A549 (cell line): ENCODE measurements at regions not wholly inside any gene's neighbourhood (a gene's known extent, or its start where the extent isn't known, plus 50 kb on each side); places are given as distances from the start of the nearest gene placed in this dataset.

Experiments used
- ATAC-seq, 2 experiments: fragments of 200-7000 bp in 1 of 2; fragments of >200 bp in 1 of 2; cut with Nextera tagmentation in 1 of 2; cut with Tn5 transposase in 1 of 2; 3 replicates each; pipeline versions ENCODE4 v1.8.0 to v1.9.1; 2018 to 2020; ENCODE audit warnings: mild to moderate bottlenecking in 1 of 2, moderate library complexity in 1 of 2
- CTCF ChIA-PET: fragments of 300-600 bp; sonication (Branson Sonifier 250); formaldehyde crosslinking; extraction: SDS; loops from one replicate; lab custom pipeline; 2021; ENCODE audit warnings: antibody characterized with exemption, inconsistent platforms; lab: Yijun Ruan, JAX
- POLR2A ChIA-PET: fragments of 350-600 bp; formaldehyde crosslinking; extraction: SDS; loops from one replicate; lab custom pipeline; 2021; ENCODE audit warnings: antibody characterized with exemption, inconsistent platforms; lab: Yijun Ruan, JAX
- DNase-seq, 2 experiments: peaks; one replicate each; pipeline versions ENCODE4 v3.0.0 to v3.0.0-alpha.2; 2011 to 2016; ENCODE audit warnings: low read depth in 1 of 2, low spot score in 1 of 2
- FAIRE-seq: peaks from 2 replicates; lab custom pipeline; 2011; peaks lifted over from hg19 to GRCh38; lab: Jason Lieb, UNC
- H3K27ac ChIP-seq, 2 experiments: fragments of >200 bp; sonication (Bioruptor Twin); formaldehyde crosslinking; 3 replicates each; pipeline ENCODE4 v1.5.1; 2016 to 2017
- H3K4me1 ChIP-seq: fragments of >200 bp; sonication (Bioruptor Twin); formaldehyde crosslinking; 3 replicates; pipeline ENCODE4 v1.6.1; 2016
- H3K4me2 ChIP-seq: fragments of >200 bp; sonication (Bioruptor Twin); formaldehyde crosslinking; 3 replicates; pipeline ENCODE4 v1.6.1; 2016
- H3K4me3 ChIP-seq: fragments of >200 bp; sonication (Bioruptor Twin); formaldehyde crosslinking; 3 replicates; pipeline ENCODE4 v1.5.1; 2016
- H3K9me3 ChIP-seq: fragments of >200 bp; sonication (Bioruptor Twin); formaldehyde crosslinking; 3 replicates; pipeline ENCODE4 v1.6.1; 2016
- BHLHE40 ChIP-seq: IDR thresholded peaks from 2 replicates; pipeline ENCODE4 v1.6.1; 2012; ENCODE audit warnings: low read depth, low read length, inconsistent platforms
- CBX2 ChIP-seq: fragments of 200-600 bp; sonication (generic); IDR thresholded peaks from 2 replicates; pipeline ENCODE4 v1.6.1; 2016; ENCODE audit warnings: low read depth, mild to moderate bottlenecking, borderline replicate concordance
- CBX8 ChIP-seq: fragments of 200-600 bp; sonication (generic); IDR thresholded peaks from 2 replicates; pipeline ENCODE4 v1.6.1; 2016
- CHD2 ChIP-seq: fragments of 150-350 bp; IDR thresholded peaks from 2 replicates; pipeline ENCODE4 v1.6.1; 2014; ENCODE audit warnings: low read length; ENCODE audit not compliant: partially characterized antibody
- CHD4 ChIP-seq: fragments of 200-600 bp; sonication (generic); IDR thresholded peaks from 2 replicates; pipeline ENCODE4 v1.6.1; 2016; ENCODE audit warnings: antibody characterized with exemption, mild to moderate bottlenecking, borderline replicate concordance
- GATA3 ChIP-seq: IDR thresholded peaks from 2 replicates; pipeline ENCODE4 v1.6.1; 2012; ENCODE audit warnings: borderline replicate concordance
- HOXA7 ChIP-seq: fragments of 250-450 bp; sonication (Bioruptor Pico); IDR thresholded peaks from 2 replicates; pipeline ENCODE4 v1.5.0; 2020; ENCODE audit warnings: mild to moderate bottlenecking, moderate library complexity
- HOXB13 ChIP-seq: fragments of 250-450 bp; sonication (Bioruptor Pico); IDR thresholded peaks from 2 replicates; pipeline ENCODE4 v1.5.0; 2020; ENCODE audit warnings: low read depth, mild to moderate bottlenecking, moderate library complexity
- HOXB5 ChIP-seq: fragments of 250-450 bp; sonication (Bioruptor Pico); IDR thresholded peaks from 2 replicates; pipeline ENCODE4 v1.5.0; 2020; ENCODE audit warnings: mild to moderate bottlenecking, moderate library complexity
- JUN ChIP-seq, 2 experiments: fragments of >200 bp; sonication (Bioruptor Twin); formaldehyde crosslinking; IDR thresholded peaks; 2 replicates in 1 of 2; 3 replicates in 1 of 2; pipeline ENCODE4 v1.6.1; 2016 to 2017
- JUNB ChIP-seq: fragments of >200 bp; sonication (Bioruptor Twin); formaldehyde crosslinking; IDR thresholded peaks from 2 replicates; pipeline ENCODE4 v1.6.1; 2016
- KDM5A ChIP-seq: fragments of 200-600 bp; sonication (generic); IDR thresholded peaks from 2 replicates; pipeline ENCODE4 v1.6.1; 2016; ENCODE audit warnings: antibody characterized with exemption, mild to moderate bottlenecking
- MAFK ChIP-seq: fragments of 450-650 bp; IDR thresholded peaks from 2 replicates; pipeline ENCODE4 v1.6.1; 2014; ENCODE audit not compliant: partially characterized antibody
- MAZ ChIP-seq: fragments of 150-350 bp; IDR thresholded peaks from 2 replicates; pipeline ENCODE4 v1.6.1; 2014; ENCODE audit warnings: antibody characterized with exemption, low read depth, low read length, borderline replicate concordance
- MYC ChIP-seq: IDR thresholded peaks from 2 replicates; pipeline ENCODE4 v1.6.1; 2012; ENCODE audit warnings: mild to moderate bottlenecking, inconsistent platforms, low read length, improper control_type of control experiment, borderline replicate concordance
- PHF8 ChIP-seq: fragments of 200-600 bp; sonication (generic); IDR thresholded peaks from 2 replicates; pipeline ENCODE4 v1.6.1; 2016; ENCODE audit warnings: low read depth, mild to moderate bottlenecking, antibody characterized with exemption, moderate library complexity, borderline replicate concordance
- RARB ChIP-seq: fragments of 250-450 bp; sonication (Bioruptor Pico); IDR thresholded peaks from 2 replicates; pipeline ENCODE4 v1.8.0; 2021; ENCODE audit warnings: mild to moderate bottlenecking, moderate library complexity
- RFX5 ChIP-seq: fragments of 450-650 bp; IDR thresholded peaks from 2 replicates; pipeline ENCODE4 v1.7.1; 2014; ENCODE audit warnings: antibody characterized with exemption, mild to moderate bottlenecking, moderate library complexity
- RNF2 ChIP-seq: fragments of 200-600 bp; sonication (generic); IDR thresholded peaks from 2 replicates; pipeline ENCODE4 v1.6.1; 2016; ENCODE audit warnings: low read depth, mild to moderate bottlenecking, antibody characterized with exemption, moderate library complexity, borderline replicate concordance
- TFCP2L1 ChIP-seq: fragments of 250-450 bp; sonication (Bioruptor Pico); IDR thresholded peaks from 2 replicates; pipeline ENCODE4 v1.5.0; 2021; ENCODE audit warnings: mild to moderate bottlenecking
- ZC3H11A ChIP-seq: fragments of 450-650 bp; IDR thresholded peaks from 2 replicates; pipeline ENCODE4 v1.6.1; 2014; ENCODE audit warnings: antibody characterized with exemption, mild to moderate bottlenecking
- ZFP36 ChIP-seq: fragments of 450-650 bp; IDR thresholded peaks from 2 replicates; pipeline ENCODE4 v1.6.1; 2014; ENCODE audit warnings: borderline replicate concordance; ENCODE audit not compliant: partially characterized antibody
- whole genome bisulfite sequencing: methylation state at CpG from one replicate; pipeline ENCODE4 v1.1.6; 2017; ENCODE audit errors: missing lambda C conversion rate; 5-methylcytosine and 5-hydroxymethylcytosine counted together
- TF ChIP-seq, protein P1 (sequence below): fragments of 450-650 bp; IDR thresholded peaks from 2 replicates; pipeline ENCODE4 v1.6.1; 2014; ENCODE audit warnings: antibody characterized with exemption
- TF ChIP-seq, protein P2 (sequence below): fragments of >200 bp; sonication (Bioruptor Twin); formaldehyde crosslinking; IDR thresholded peaks from 2 replicates; pipeline ENCODE4 v1.6.1; 2016
- TF ChIP-seq, protein P3 (sequence below): IDR thresholded peaks from 2 replicates; pipeline ENCODE4 v1.6.1; 2012; ENCODE audit warnings: low read depth, borderline replicate concordance

DNA sequence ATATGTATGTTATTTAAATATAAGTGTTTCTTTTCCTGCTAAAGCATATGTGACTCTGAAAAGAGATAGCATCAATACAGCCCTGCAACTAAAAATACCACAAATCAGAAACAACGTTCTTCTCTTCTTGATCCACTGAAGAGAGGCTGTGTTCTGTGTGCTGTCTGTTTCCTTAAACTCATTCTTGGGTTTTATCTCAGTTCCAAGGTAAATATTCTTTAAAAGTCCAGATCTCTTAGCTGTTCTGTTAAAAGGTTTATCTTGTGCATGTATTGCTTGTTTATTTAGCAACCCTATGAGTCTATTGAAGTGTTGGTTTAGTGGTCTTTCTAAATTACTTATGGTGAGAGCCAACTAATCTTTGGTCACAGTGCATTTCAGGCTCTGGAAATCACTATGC, 173.3 kb upstream of the NT5C1B start:
- H3K9me3 ChIP-seq: peaks cover 16% of the 10 kb centered on the region; the same call in 1 of the 3 replicates
- no peak for FAIRE-seq
- H3K4me2 ChIP-seq: no peak overlapping the region
- TF ChIP-seq CHD4 (no peak), PHF8 (no peak), HOXA7 (CRISPR knock-in tag) (no peak), MYC (no peak), JUN (IDR thresholded peaks at IDR 0.05) (no peak), HOXB13 (CRISPR knock-in tag) (no peak), BHLHE40 (no peak), RNF2 (no peak), CBX2 (no peak)
- TF ChIP-seq, protein P1, sequence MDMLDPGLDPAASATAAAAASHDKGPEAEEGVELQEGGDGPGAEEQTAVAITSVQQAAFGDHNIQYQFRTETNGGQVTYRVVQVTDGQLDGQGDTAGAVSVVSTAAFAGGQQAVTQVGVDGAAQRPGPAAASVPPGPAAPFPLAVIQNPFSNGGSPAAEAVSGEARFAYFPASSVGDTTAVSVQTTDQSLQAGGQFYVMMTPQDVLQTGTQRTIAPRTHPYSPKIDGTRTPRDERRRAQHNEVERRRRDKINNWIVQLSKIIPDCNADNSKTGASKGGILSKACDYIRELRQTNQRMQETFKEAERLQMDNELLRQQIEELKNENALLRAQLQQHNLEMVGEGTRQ: no peak
- no peak overlapping the region for H3K27ac ChIP-seq
- no peaks in the 10 kb centered on the region for H3K4me1 ChIP-seq
- POLR2A ChIA-PET: no interaction called here
- DNase-seq: no peak
- CTCF ChIA-PET: no interaction called here
- no peak for ATAC-seq
- H3K4me3 ChIP-seq: no peak overlapping the region
- WGBS: 4% methylated on average over 1 of the region's 1 CpG

DNA sequence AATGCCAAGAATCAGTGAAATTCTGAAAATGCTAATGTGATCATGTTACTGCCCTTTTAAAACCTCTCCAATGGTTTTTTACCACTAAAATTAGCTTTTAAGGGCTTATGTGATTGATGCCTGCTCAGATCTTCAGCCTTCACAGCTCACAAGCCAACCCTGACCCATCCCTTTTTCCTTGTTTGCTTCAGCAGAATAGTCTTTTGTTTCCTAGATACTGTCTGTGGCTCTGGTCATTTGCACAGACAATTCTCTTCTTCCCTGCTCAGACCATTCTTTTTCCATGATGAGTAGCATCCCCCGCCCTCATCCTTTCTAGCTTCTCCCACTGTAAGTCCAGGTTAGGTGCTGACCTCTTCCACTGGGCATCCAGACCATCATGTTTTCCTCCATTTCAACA, 164.9 kb upstream of the NT5C1B start:
- WGBS: 94% methylated on average over 1 of the region's 1 CpG
- H3K27ac ChIP-seq: no peak overlapping the region
- ATAC-seq (no peak), FAIRE-seq (no peak), DNase-seq (no peak)
- ChIA-PET CTCF (interaction anchor here (1.3 to 5.9 kb wide), 5 partner anchors 11 to 611 kb away, joined by 3 to 77 read pairs (median 4); partner anchors contain the start of gene OSR1), POLR2A (no interaction called here)
- no peak overlapping the region for H3K4me2 ChIP-seq
- TF ChIP-seq MAFK: no peak
- TF ChIP-seq MAZ: no peak
- TF ChIP-seq BHLHE40: no peak
- TF ChIP-seq RARB (CRISPR knock-in tag): no peak
- TF ChIP-seq, protein P2, sequence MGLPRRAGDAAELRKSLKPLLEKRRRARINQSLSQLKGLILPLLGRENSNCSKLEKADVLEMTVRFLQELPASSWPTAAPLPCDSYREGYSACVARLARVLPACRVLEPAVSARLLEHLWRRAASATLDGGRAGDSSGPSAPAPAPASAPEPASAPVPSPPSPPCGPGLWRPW: no peak
- TF ChIP-seq JUNB: no peak
- no peak for TF ChIP-seq CBX8
- TF ChIP-seq, protein P1: no peak
- TF ChIP-seq ZC3H11A: no peak
- TF ChIP-seq CHD2: no peak
- no peak for TF ChIP-seq ZFP36
- TF ChIP-seq GATA3: no peak
- TF ChIP-seq, protein P3, sequence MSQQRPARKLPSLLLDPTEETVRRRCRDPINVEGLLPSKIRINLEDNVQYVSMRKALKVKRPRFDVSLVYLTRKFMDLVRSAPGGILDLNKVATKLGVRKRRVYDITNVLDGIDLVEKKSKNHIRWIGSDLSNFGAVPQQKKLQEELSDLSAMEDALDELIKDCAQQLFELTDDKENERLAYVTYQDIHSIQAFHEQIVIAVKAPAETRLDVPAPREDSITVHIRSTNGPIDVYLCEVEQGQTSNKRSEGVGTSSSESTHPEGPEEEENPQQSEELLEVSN: no peak
- H3K9me3 ChIP-seq: 0 out of 3 replicates have a peak, but pooled peaks cover 4% of the 10 kb centered on the region
- peaks cover 22% of the 10 kb centered on the region for H3K4me1 ChIP-seq
- H3K4me3 ChIP-seq: no peak overlapping the region

DNA sequence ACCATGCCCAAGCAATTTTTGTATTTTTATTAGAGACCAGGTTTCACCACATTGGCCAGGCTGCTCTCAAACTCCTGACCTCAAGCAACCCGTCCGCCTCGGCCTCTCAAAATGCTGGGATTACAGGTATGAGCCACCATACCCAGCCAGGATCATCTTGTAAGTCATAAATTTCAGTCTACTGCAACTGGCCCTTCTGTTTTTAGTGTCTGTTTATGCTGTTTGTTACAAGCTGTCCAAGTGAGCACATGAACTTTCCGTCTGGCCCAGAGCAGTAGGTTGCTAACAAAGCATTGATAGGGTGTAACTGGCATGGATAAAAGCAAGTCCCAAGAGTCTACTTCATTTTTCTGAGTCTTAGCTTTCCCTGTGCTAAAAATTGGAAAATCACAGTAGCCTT, 164.4 kb upstream of the NT5C1B start:
- H3K4me1 ChIP-seq: peaks cover 22% of the 10 kb centered on the region
- WGBS: 85% methylated on average over 4 of the region's 4 CpGs
- no peak overlapping the region for H3K27ac ChIP-seq
- no peak for DNase-seq
- no peak for TF ChIP-seq KDM5A
- TF ChIP-seq HOXB5 (CRISPR knock-in tag): no peak
- no peak for TF ChIP-seq RFX5
- no peak for TF ChIP-seq TFCP2L1
- ChIA-PET POLR2A (no interaction called here), CTCF (interaction anchor here (0.7 to 5.9 kb wide), 8 partner anchors 10 to 612 kb away, joined by 3 to 77 read pairs (median 4); partner anchors contain the start of gene OSR1)
- no peak for ATAC-seq
- no peaks in the 10 kb centered on the region for H3K9me3 ChIP-seq
- no peak overlapping the region for H3K4me2 ChIP-seq
- no peak for FAIRE-seq
- no peak overlapping the region for H3K4me3 ChIP-seq
